Mammary epithelial cell (primary cell): ENCODE measurements at regions not wholly inside any gene's neighbourhood (a gene's known extent, or its start where the extent isn't known, plus 50 kb on each side); places are given as distances from the start of the nearest gene placed in this dataset.

Experiments used
- CTCF ChIP-seq, 2 donors: IDR thresholded peaks in 1 of 2; conservative IDR thresholded peaks in 1 of 2; 2 replicates each; pipeline ENCODE4 v1.5.1; 2011 to 2012; ENCODE audit warnings: inconsistent platforms in 2 of 2, low read length in 2 of 2, mild to moderate bottlenecking in 2 of 2, control low read depth in 1 of 2, low read depth in 1 of 2; ENCODE audit not compliant: insufficient read depth in 1 of 2; ENCODE audit errors: extremely low read depth in 1 of 2
- EZH2 ChIP-seq: IDR thresholded peaks from 2 replicates; pipeline ENCODE4 v1.6.1; 2012; ENCODE audit warnings: low read length, inconsistent platforms, borderline replicate concordance

- TF ChIP-seq CTCF (conservative IDR thresholded peaks at IDR 0.05 in 1 of 2, IDR thresholded peaks at IDR 0.05 in 1 of 2; ENCODE audit: extremely low read depth in 1 of 2, insufficient read depth in 1 of 2, low read depth in 1 of 2, low read length in 2 of 2) (no peak), EZH2 (no peak)
These were observed 112.5 kb downstream of the ASB7 start for GRCh38 chr15:100714749-100715342.
